ENCODE measurements at regions not wholly inside any gene's neighbourhood (a gene's known extent, or its start where the extent isn't known, plus 50 kb on each side); places are given as distances from the start of the nearest gene placed in this dataset.

- TF ChIP-seq TAF1 (IDR thresholded peaks at IDR 0.05; ENCODE audit: borderline replicate concordance, insufficient read depth, low read length): no peak
- TF ChIP-seq POLR2AphosphoS5 (IDR thresholded peaks at IDR 0.05; ENCODE audit: low read depth, low read length): no peak
- no peak for TF ChIP-seq FOXP2 (optimal IDR thresholded peaks at IDR 0.05; ENCODE audit: borderline replicate concordance, extremely low read depth, extremely low read length, insufficient read depth)
Measured at GRCh38 chr18:78601349-78601748, 378.3 kb upstream of the SALL3 start.
